Globus pallidus (tissue), 1 donor: ENCODE measurements at regions not wholly inside any gene's neighbourhood (a gene's known extent, or its start where the extent isn't known, plus 50 kb on each side); places are given as distances from the start of the nearest gene placed in this dataset.

ENCODE experiments used
- DNase-seq: peaks from one replicate; pipeline ENCODE4 v3.0.0-alpha.2; 2015; ENCODE audit warnings: low spot score

- no peak for DNase-seq
Measured at GRCh38 chr4:89422441-89422990, 114.9 kb upstream of the GPRIN3 start.

GRCh38 chr4:89420507-89420906, 112.9 kb upstream of the GPRIN3 start:
- DNase-seq: no peak

- no peak for DNase-seq
Measured at GRCh38 chr4:89419111-89419695, 111.6 kb upstream of the GPRIN3 start.

DNA sequence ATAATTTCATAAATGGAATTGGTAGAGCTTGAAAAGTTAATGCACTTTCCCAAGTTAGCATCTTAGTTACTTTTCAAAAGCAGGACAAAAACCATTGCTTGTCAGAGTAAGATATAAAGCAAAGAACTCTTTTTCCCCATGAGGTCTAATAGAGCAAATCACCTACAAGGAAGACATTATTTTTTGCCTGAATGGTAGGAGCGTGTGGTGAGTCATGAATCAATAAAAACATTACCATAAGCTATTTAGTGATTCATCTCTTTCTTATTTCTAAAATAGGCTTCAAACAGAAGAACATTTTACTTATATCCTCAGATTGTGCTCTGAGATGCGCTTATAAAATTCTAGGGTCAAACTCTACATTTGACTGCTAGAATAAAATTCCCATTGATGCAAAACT, 109.4 kb upstream of the GPRIN3 start:
- DNase-seq: no peak

- DNase-seq: no peak
Measured at GRCh38 chr4:89413518-89413917, 105.9 kb upstream of the GPRIN3 start.

DNA sequence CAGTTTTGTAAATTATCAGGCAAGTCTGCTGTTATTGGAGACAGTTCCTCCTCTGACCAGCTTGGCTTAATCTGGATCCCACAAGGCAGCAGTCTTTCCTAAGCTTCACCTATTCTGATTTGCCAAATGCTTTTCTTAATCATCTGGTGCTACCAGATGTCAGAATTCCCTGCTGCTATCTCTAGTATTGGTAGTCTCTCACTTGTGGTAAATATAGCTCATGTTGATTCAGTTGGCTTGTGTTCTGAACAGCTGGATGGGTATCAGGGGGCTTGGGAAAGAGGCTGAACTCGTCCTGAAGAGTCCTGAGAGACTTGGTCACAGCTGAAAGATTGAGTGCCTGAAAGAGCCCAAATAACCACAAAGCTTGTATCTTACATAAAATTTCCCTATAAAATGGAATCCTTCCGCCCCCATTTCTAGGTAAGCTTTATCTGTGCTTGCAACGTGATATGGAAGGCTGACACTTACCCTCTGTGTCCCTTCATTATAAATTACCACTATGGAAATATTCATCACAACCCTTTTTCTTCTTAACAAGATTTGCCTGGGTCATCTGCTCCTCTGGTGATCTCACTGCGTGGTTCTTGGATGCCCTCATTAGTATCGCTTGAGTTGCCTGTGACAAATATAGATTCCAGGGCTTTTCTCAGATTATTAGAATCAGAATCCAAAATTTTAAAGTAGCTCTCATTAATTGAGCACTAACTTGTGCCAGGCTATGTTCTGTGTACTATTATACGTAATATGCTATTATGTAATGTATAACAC, 104.1 kb upstream of the GPRIN3 start:
- DNase-seq: no peak

GRCh38 chr4:89410687-89411086, 103.1 kb upstream of the GPRIN3 start:
- DNase-seq: no peak

DNA sequence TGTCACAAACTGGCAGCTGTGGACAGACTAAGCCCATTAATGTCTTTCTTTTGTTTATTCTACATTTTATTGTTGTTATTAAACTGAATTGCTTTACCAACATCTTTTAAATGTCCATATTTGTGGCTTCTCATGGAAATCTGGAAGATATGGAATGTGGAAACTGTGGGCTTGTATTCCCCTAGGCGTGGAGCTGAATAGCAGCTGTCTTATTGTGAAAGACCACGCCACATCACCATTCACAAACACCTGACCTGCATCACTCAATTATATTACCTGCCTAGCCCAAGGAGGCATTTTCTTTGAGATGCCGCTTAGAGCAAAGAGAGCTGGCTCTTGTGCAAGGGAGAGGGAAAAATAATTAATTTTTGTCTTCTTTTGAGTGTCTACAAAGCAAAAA, 96.9 kb upstream of the GPRIN3 start:
- DNase-seq: no peak

DNA sequence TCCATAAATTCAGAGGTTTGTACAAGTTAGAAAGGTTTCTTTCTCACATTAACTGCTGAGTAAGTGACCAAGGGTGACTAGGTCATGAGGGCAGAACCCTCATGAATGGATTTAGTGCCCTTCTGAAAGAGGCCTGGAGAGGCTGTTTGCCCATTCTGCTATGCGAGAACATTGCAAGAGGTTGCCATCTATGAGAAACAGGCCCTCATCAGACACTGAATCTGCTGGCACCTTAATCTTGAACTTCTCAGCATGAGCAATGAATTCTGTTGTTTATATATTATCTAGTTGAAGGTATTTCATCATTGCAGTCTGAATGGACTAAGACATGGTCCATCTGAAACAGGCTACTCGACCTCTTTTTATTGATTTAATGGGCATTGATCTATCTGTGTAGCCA, 96.2 kb upstream of the GPRIN3 start:
- no peak for DNase-seq

- DNase-seq: no peak
Measured at GRCh38 chr4:89400287-89401035, 92.9 kb upstream of the GPRIN3 start.

- DNase-seq: no peak
Measured at GRCh38 chr4:89398644-89399043, 91.0 kb upstream of the GPRIN3 start.

GRCh38 chr4:89398146-89398545, 90.5 kb upstream of the GPRIN3 start:
- DNase-seq: no peak

- no peak for DNase-seq
Measured at GRCh38 chr4:89397441-89397840, 89.8 kb upstream of the GPRIN3 start.

DNA sequence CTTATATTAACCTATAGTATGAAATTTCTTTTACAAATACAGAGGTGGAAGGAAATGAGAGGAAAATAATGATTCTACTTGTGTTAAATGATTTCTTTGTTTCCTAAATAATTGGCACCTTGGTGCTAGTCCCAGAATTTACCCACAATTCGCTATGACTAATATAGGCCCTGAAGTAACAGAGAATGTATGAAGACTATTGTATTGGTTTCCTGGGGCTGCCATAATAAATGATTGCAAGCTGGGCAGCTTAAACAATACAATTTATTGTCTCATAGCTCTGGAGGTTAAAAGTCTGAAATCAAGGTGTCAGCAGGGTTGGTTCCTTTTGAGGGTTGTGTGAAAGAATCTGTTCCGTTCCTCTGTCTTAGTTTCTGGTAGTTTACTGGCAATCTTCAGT, 74.8 kb upstream of the GPRIN3 start:
- no peak for DNase-seq

- no peak for DNase-seq
Measured at GRCh38 chr4:89380980-89381379, 73.4 kb upstream of the GPRIN3 start.

DNA sequence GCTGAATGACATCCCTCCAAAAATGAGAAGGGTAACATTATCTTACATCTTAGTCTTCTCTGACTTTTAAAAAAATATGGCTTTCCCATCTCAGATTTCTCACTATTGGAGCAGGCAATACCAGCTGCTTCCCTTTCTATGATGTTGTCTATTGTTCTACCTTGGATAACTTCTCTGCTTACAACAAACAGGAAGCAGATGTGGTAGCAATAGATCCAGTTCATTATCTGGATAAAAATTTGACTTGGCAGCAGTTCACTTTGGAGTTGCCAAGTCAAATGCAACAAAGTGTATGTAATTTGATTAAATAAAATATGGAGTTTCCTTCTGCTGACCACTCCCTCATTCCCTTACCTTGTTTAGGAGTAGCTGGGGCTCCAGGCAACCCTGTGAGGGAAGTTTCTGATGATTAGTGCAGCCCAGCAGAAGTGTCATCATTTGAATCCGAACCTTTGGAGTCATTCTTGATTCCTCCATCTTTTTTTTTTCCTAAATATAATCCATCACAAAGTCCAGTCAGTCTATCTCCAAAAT, 72.0 kb upstream of the GPRIN3 start:
- no peak for DNase-seq

DNA sequence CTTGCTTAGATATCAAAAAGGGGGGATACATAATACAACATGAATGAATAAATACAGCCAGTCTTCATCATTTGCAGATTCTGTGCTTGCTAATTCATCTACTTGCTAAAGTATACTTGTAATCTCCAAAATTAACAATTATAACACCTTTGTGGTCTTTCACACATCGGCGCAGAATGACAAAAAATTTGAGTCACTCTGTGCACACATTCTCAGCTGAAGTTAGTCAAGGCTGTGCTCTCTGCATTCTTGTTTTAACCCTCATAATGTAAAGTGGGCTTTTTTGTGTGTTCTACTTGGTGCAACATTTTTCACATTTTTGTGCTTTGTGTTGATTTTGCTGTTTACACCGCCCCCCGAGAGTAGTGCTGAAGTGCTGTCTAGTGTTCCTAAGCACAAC, 65.8 kb upstream of the GPRIN3 start:
- no peak for DNase-seq

DNA sequence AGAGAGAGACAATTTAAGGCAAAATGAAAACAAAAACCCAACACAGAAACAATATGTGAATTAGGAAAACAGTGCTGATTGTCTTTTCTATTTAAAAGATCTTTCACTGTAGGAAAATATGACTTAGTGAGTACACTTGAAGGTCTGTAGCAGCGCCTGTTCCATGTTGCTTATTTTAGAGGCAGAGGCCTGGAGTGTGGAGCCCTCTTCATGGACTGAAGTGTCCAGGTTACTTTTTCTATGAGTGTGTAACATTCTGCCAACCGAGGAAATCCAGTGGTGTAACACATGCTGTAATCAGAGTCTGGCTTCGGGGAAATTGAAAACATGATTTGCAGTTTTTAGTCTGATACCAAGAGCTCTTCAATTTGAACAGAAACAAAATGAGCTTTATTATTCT, 64.0 kb upstream of the GPRIN3 start:
- no peak for DNase-seq

GRCh38 chr4:89369581-89369980, 62.0 kb upstream of the GPRIN3 start:
- no peak for DNase-seq

DNA sequence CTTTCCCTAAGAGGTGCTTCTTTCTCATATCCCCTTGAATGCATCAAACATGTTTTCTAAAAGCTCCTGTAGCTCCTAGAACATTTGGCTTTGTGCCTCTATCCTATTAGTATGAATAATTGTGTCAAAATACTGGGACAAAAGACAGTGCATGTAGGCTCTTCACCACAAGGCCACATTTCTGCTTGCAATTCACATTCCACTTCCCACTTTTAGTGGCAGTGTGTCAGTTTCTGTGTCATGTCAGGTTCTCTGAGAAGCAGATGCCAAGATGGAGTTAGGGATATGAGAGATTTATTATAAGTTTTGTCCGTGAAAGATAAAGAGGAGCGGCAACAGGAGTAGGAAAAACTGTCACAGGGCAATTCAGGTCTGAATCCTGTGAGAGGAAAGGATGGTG, 61.3 kb upstream of the GPRIN3 start:
- DNase-seq: peak; percentile 13

DNA sequence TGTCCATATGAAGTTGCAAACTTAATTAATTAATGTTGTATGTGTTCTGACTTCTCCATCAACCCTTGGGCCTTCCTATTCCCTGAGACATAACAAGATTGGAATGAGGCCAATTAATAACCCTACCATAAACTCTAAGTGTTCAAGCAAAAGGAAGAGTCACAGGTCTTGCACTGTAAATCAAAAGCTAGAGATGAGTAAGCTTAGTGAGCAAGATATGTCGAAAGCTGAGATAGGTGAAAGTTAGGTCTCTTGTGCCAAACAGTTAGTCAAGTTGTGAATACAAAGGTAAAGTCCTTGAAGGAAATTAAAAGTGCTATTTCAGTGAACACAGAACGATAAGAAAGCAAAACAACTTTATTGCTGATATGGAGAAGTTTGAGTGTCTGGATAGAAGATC, 58.2 kb upstream of the GPRIN3 start:
- no peak for DNase-seq

GRCh38 chr4:89365375-89365774, 57.8 kb upstream of the GPRIN3 start:
- no peak for DNase-seq

DNA sequence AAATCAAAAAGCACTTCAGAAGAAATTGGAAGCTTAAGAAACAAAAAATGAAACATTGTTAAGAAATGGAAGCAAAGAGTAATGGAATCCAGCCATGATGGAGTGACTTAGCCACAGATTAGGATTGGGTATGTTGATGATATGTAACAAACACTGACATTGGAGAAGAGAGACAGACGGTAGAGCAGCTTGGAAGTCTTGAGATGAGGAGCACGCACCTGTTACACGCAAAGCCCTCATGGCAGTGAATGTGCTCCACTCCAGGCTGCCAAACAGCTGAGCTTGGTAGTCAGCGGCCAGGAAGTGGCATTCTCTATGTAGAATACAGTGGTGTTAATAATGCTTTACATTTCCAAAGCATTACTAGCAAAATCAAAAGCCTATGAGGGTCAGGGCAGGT, 56.9 kb upstream of the GPRIN3 start:
- no peak for DNase-seq
